ENCODE measurements at regions not wholly inside any gene's neighbourhood (a gene's known extent, or its start where the extent isn't known, plus 50 kb on each side); places are given as distances from the start of the nearest gene placed in this dataset.

- no peak for TF ChIP-seq POU2F2 (IDR thresholded peaks at IDR 0.05; ENCODE audit: low read depth, low read length)
- TF ChIP-seq POLR2AphosphoS5 (IDR thresholded peaks at IDR 0.05; ENCODE audit: low read depth, low read length), result no peak
Measured at GRCh38 chr5:102629827-102630605, 125.1 kb upstream of the PAM start.
